SK-N-SH (cell line): ENCODE measurements at regions not wholly inside any gene's neighbourhood (a gene's known extent, or its start where the extent isn't known, plus 50 kb on each side); places are given as distances from the start of the nearest gene placed in this dataset.

Source experiments
- CTCF ChIA-PET: fragments of 300-600, 350-600 bp; formaldehyde crosslinking; extraction: SDS; loops from one replicate; lab custom pipeline; 2021; lab: Yijun Ruan, JAX
- POLR2A ChIA-PET: fragments of 350-600 bp; sonication (Branson Sonifier 250); formaldehyde crosslinking; extraction: SDS; loops from one replicate; lab custom pipeline; 2020; ENCODE audit warnings: antibody characterized with exemption, inconsistent platforms; lab: Yijun Ruan, JAX
- DNase-seq: peaks from one replicate; pipeline ENCODE4 v3.0.0; 2012
- H2AFZ ChIP-seq: fragments of 200-600 bp; sonication (generic); 2 replicates; pipeline ENCODE4 v1.8.1; 2016; ENCODE audit warnings: antibody characterized with exemption, mild to moderate bottlenecking, low read depth
- H3F3A ChIP-seq: fragments of 200-600 bp; sonication (generic); replicated peaks from 2 replicates; pipeline ENCODE3; 2016; ENCODE audit warnings: antibody characterized with exemption, mild to moderate bottlenecking; ENCODE audit not compliant: insufficient read depth
- H3K27ac ChIP-seq, 2 experiments: fragments of 200-500 bp in 1 of 2; fragments of 200-600 bp in 1 of 2; sonication (Bioruptor generic) in 1 of 2; sonication (generic), shearing (Covaris generic) in 1 of 2; 2 replicates each; pipeline versions ENCODE4 v1.5.1 to v1.6.1; 2014 to 2016; ENCODE audit warnings: low read depth in 2 of 2, inconsistent platforms in 1 of 2, low read length in 1 of 2, mild to moderate bottlenecking in 1 of 2, mixed read lengths in 1 of 2
- H3K27me3 ChIP-seq: fragments of 200-600 bp; sonication (generic), shearing (Covaris generic); 2 replicates; pipeline ENCODE4 v1.6.1; 2016; ENCODE audit warnings: mixed run types; ENCODE audit not compliant: insufficient read depth
- H3K36me3 ChIP-seq, 2 experiments: fragments of 200-500 bp in 1 of 2; fragments of 200-600 bp in 1 of 2; sonication (Bioruptor generic) in 1 of 2; sonication (generic) in 1 of 2; replicated peaks in 1 of 2; 2 replicates each; pipeline versions ENCODE3 to v1.5.1; 2014 to 2016; ENCODE audit warnings: low read length in 1 of 2, mild to moderate bottlenecking in 1 of 2; ENCODE audit not compliant: insufficient read depth in 2 of 2, control insufficient read depth in 1 of 2
- H3K4me1 ChIP-seq, 2 experiments: fragments of 200-500 bp in 1 of 2; fragments of 200-600 bp in 1 of 2; sonication (Bioruptor generic) in 1 of 2; sonication (generic), shearing (Covaris generic) in 1 of 2; 2 replicates each; pipeline versions ENCODE4 v1.5.1 to v1.6.1; 2014 to 2016; ENCODE audit warnings: low read depth in 1 of 2, low read length in 1 of 2, mixed run types in 1 of 2; ENCODE audit not compliant: insufficient read depth in 2 of 2, control insufficient read depth in 1 of 2
- H3K4me2 ChIP-seq: fragments of 200-600 bp; sonication (generic), shearing (Covaris generic); 2 replicates; pipeline ENCODE4 v1.6.1; 2017; ENCODE audit warnings: mixed run types
- H3K4me3 ChIP-seq, 2 experiments: fragments of 200-500 bp in 1 of 2; fragments of 200-600 bp in 1 of 2; sonication (Bioruptor generic) in 1 of 2; sonication (generic), shearing (Covaris generic) in 1 of 2; 2 replicates each; pipeline versions ENCODE4 v1.5.1 to v1.8.1; 2014 to 2016; ENCODE audit warnings: low read depth in 2 of 2, inconsistent platforms in 1 of 2, low read length in 1 of 2, mild to moderate bottlenecking in 1 of 2, mixed read lengths in 1 of 2, moderate library complexity in 1 of 2
- H3K79me2 ChIP-seq: fragments of 200-600 bp; sonication (generic); 2 replicates; pipeline ENCODE4 v1.8.1; 2017; ENCODE audit warnings: mild to moderate bottlenecking; ENCODE audit not compliant: insufficient read depth
- H3K9ac ChIP-seq: fragments of 200-600 bp; sonication (generic); 2 replicates; pipeline ENCODE4 v1.6.1; 2017; ENCODE audit warnings: mixed run types
- H3K9me2 ChIP-seq: fragments of 200-600 bp; sonication (generic); 2 replicates; pipeline ENCODE4 v1.6.1; 2017; ENCODE audit warnings: mixed run types
- H3K9me3 ChIP-seq: fragments of 200-600 bp; sonication (generic); 2 replicates; pipeline ENCODE4 v1.6.1; 2017; ENCODE audit warnings: mixed run types, mild to moderate bottlenecking, moderate library complexity
- H4K20me1 ChIP-seq: fragments of 200-600 bp; sonication (generic); 2 replicates; pipeline ENCODE4 v1.6.1; 2017; ENCODE audit warnings: mild to moderate bottlenecking, mixed run types; ENCODE audit not compliant: insufficient read depth
- CHD2 ChIP-seq: fragments of 150-350 bp; IDR thresholded peaks from 2 replicates; pipeline ENCODE4 v1.6.1; 2018; ENCODE audit warnings: low read length; ENCODE audit not compliant: partially characterized antibody
- CTCF ChIP-seq: fragments of 200-600 bp; sonication (generic); IDR thresholded peaks from 2 replicates; pipeline ENCODE4 v1.6.1; 2017; ENCODE audit warnings: antibody characterized with exemption, mild to moderate bottlenecking, moderate library complexity
- EP300 ChIP-seq, 2 experiments: IDR thresholded peaks; 2 replicates each; pipeline versions ENCODE4 v1.4.0 to v1.6.1; 2012; ENCODE audit warnings: borderline replicate concordance in 1 of 2, low read depth in 1 of 2, low read length in 1 of 2
- FOXM1 ChIP-seq: IDR thresholded peaks from 2 replicates; pipeline ENCODE4 v1.4.0; 2012; ENCODE audit warnings: low read depth, mild to moderate bottlenecking
- JUND ChIP-seq: IDR thresholded peaks from 2 replicates; pipeline ENCODE4 v1.4.0; 2012
- MEF2A ChIP-seq: IDR thresholded peaks from 2 replicates; pipeline ENCODE4 v1.4.0; 2012; ENCODE audit warnings: low read depth, borderline replicate concordance
- NFIC ChIP-seq: IDR thresholded peaks from 2 replicates; pipeline ENCODE4 v1.4.0; 2012; ENCODE audit warnings: borderline replicate concordance
- PBX3 ChIP-seq: IDR thresholded peaks from 2 replicates; pipeline ENCODE4; 2012
- POLR2AphosphoS5 ChIP-seq: IDR thresholded peaks from 2 replicates; pipeline ENCODE4 v1.6.1; 2012; ENCODE audit warnings: low read depth, low read length
- RFX5 ChIP-seq: IDR thresholded peaks from 2 replicates; pipeline ENCODE4 v1.6.1; 2012; ENCODE audit warnings: mild to moderate bottlenecking, improper control_type of control experiment, low read length
- RXRA ChIP-seq: IDR thresholded peaks from 2 replicates; pipeline ENCODE4 v1.4.0; 2012; ENCODE audit warnings: low read depth, mild to moderate bottlenecking, borderline replicate concordance
- TAF1 ChIP-seq: IDR thresholded peaks from 2 replicates; pipeline ENCODE4 v1.6.1; 2012; ENCODE audit warnings: low read depth, mild to moderate bottlenecking, low read length, moderate library complexity, borderline replicate concordance
- TCF12 ChIP-seq: IDR thresholded peaks from 2 replicates; pipeline ENCODE4 v1.4.0; 2012
- YY1 ChIP-seq: IDR thresholded peaks from 2 replicates; pipeline ENCODE4 v1.4.0; 2012; ENCODE audit warnings: low read depth, mild to moderate bottlenecking
- WGBS: methylation state at CpG from one replicate; pipeline ENCODE4 v1.1.6; 2017; ENCODE audit warnings: low lambda C conversion rate; 5-methylcytosine and 5-hydroxymethylcytosine counted together
- TF ChIP-seq, protein P1 (sequence below): IDR thresholded peaks from 2 replicates; pipeline ENCODE4 v1.4.0; 2012; ENCODE audit warnings: low read depth
- TF ChIP-seq, protein P2 (sequence below): IDR thresholded peaks from 2 replicates; pipeline ENCODE4 v1.4.0; 2012; ENCODE audit warnings: low read depth, borderline replicate concordance

DNA sequence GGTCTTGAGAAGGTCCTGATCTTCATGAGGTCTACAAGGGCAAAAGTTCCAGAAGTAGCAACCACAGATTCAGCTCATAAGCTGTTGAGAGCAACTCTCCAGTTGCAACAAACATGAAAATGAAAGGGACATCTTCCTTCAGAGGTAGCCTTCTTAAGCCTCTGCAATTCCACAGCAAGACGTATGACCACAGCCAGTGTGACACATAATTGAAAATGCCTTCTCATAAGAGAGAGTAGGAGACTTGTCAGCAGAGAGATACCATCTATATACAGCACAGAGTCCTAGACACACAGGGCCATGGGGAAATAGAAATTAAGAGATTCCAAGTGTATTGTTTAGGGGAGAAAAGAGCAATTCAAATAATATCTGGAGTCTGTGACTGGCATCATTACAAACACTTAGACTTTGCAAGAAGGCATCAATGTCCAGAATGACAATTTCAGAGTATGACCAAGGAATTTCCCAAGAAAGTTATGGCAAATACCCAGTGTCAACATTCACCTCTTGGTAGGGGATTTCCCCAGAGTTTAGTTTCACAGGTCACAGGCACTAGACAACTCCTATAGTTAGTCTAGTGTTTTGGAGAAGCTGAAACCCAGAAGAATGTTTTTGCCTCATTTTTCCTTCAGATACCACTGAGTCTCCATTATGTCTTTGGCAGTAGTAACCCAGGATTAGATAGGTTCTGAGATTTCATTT is 340.3 kb downstream of the ZNF674 start:
- H3F3A ChIP-seq, result peaks cover 10% of the 10 kb centered on the region
- H3K4me2 ChIP-seq, result no peak overlapping the region
- no peak overlapping the region for H2AFZ ChIP-seq
- 0 out of 4 replicates have a peak, but pooled peaks cover 0 to 16% of the 10 kb centered on the region in 2 experiments for H3K4me1 ChIP-seq
- no peak overlapping the region for H3K4me3 ChIP-seq
- no peak overlapping the region for H3K9ac ChIP-seq
- no peak for TF ChIP-seq CHD2
- TF ChIP-seq NFIC, result no peak
- DNase-seq, result no peak
- no peaks in the 10 kb centered on the region; the same call in 1 of the 2 replicates for H3K27me3 ChIP-seq
- H4K20me1 ChIP-seq, result no peaks in the 10 kb centered on the region
- 13% methylated on average over 1 of the region's 1 CpG for WGBS
- ChIA-PET CTCF (interaction anchor here (0.7 kb wide), 1 partner anchor 21 kb away, joined by 3 read pairs; no protein-coding TSS in a partner anchor), POLR2A (no interaction called here)
- no peaks in the 10 kb centered on the region for H3K9me3 ChIP-seq
- no peak overlapping the region for H3K27ac ChIP-seq
- no peaks in the 10 kb centered on the region for H3K36me3 ChIP-seq
- H3K9me2 ChIP-seq, result no peaks in the 10 kb centered on the region
- H3K79me2 ChIP-seq, result no peaks in the 10 kb centered on the region

DNA sequence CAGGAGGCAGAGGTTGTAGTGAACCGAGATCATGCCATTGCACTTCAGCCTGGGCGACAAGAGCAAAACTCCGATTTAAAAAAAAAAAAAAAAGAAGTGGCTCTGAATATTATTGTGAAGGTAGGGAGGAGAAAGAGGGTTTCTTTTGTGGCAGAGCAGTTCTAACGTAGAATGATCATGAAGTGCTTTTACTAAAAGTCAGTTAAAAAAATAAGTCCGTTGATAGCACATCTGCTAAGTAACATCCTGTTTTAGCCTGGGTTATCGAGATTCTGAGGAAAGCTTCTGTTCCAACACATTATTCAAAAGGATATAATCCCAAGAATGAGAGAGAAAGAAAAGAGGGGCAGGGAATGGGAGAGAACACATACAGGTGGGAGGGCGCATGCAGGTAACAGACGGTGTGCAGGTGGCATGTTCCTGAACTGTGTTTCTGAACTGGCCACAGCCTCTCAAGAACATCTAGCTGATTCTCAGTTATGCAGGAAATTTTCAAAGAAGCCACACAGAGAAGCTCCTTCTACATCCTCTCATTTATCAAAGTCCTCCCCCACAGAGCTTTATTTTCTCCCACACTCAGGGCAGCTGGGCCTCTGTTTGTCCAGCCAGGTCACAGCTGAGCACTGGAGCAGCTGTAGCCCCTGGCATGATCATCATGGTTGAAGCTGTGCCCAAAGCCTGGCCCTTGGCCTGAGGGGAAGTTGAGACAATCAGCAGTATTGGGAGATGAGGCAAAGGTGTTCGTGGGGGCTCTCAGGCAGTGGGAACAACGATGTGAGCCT is 342.3 kb downstream of the ZNF674 start:
- no peak overlapping the region for H3K4me3 ChIP-seq
- H3K27me3 ChIP-seq, result no peaks in the 10 kb centered on the region; the same call in 1 of the 2 replicates
- no peaks in the 10 kb centered on the region for H3K36me3 ChIP-seq
- ChIA-PET POLR2A (no interaction called here), CTCF (no interaction called here)
- H3F3A ChIP-seq, result peaks cover 14% of the 10 kb centered on the region
- no peak for DNase-seq
- no peak overlapping the region for H3K9ac ChIP-seq
- H3K4me1 ChIP-seq, result 0 out of 4 replicates have a peak, but pooled peaks cover 0 to 3% of the 10 kb centered on the region in 2 experiments
- 18% methylated on average over 10 of the region's 10 CpGs for WGBS
- no peaks in the 10 kb centered on the region for H3K9me3 ChIP-seq
- no peak overlapping the region for H3K4me2 ChIP-seq
- TF ChIP-seq RFX5 (no peak), JUND (no peak), TCF12 (no peak), TAF1 (no peak)
- TF ChIP-seq, protein P1, sequence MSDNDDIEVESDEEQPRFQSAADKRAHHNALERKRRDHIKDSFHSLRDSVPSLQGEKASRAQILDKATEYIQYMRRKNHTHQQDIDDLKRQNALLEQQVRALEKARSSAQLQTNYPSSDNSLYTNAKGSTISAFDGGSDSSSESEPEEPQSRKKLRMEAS, result no peak
- TF ChIP-seq, protein P2, sequence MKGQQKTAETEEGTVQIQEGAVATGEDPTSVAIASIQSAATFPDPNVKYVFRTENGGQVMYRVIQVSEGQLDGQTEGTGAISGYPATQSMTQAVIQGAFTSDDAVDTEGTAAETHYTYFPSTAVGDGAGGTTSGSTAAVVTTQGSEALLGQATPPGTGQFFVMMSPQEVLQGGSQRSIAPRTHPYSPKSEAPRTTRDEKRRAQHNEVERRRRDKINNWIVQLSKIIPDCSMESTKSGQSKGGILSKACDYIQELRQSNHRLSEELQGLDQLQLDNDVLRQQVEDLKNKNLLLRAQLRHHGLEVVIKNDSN, result no peak
- H2AFZ ChIP-seq, result no peak overlapping the region
- no peaks in the 10 kb centered on the region for H4K20me1 ChIP-seq
- no peak overlapping the region for H3K27ac ChIP-seq
- H3K9me2 ChIP-seq, result no peaks in the 10 kb centered on the region
- no peaks in the 10 kb centered on the region for H3K79me2 ChIP-seq

GRCh38 chrX:46200413-46200812 is 344.8 kb downstream of the ZNF674 start:
- DNase-seq, result no peak
- TF ChIP-seq RXRA (0 out of 2 replicates have a peak, but pooled peaks have one; percentile 32), JUND (peak; percentile 34; the same call in 1 of the 2 replicates), CTCF (no peak), TAF1 (no peak), FOXM1 (no peak), RFX5 (no peak), MEF2A (peak; percentile 91), PBX3 (peak; percentile 53), EP300 (IDR thresholded peaks at IDR 0.05; ENCODE audit: borderline replicate concordance in 1 of 2, low read depth in 1 of 2, low read length in 1 of 2) (peak; percentile 47 to 78; a peak in 2 of 4 replicates), POLR2AphosphoS5 (peak; percentile 47; the same call in 1 of the 2 replicates), NFIC (peak; percentile 69; the same call in 1 of the 2 replicates), YY1 (no peak)

More at GRCh38 chrX:46200413-46200812, 344.8 kb downstream of the ZNF674 start:
- peak overlapping the region in 1 of 2 experiments; percentile 32; a peak in 1 of 4 replicates for H3K4me3 ChIP-seq
- no peaks in the 10 kb centered on the region for H3K9me2 ChIP-seq
- no peaks in the 10 kb centered on the region; the same call in 1 of the 2 replicates for H3K27me3 ChIP-seq
- no peak overlapping the region for H2AFZ ChIP-seq
- CTCF ChIA-PET, result no interaction called here
- no peaks in the 10 kb centered on the region for H4K20me1 ChIP-seq
- peak overlapping the region; percentile 2; the same call in 1 of the 2 replicates for H3K4me2 ChIP-seq
- H3K9ac ChIP-seq, result no peak overlapping the region; the same call in 1 of the 2 replicates
- no peaks in the 10 kb centered on the region for H3K36me3 ChIP-seq
- H3F3A ChIP-seq, result peaks cover 14% of the 10 kb centered on the region
- peak overlapping the region; percentile 69 to 80; a peak in 2 of 4 replicates for H3K27ac ChIP-seq
- POLR2A ChIA-PET, result interaction anchor here (0.7 kb wide), 1 partner anchor 144 kb away, joined by 3 read pairs; no protein-coding TSS in a partner anchor
- H3K79me2 ChIP-seq, result no peaks in the 10 kb centered on the region
- no peaks in the 10 kb centered on the region for H3K9me3 ChIP-seq
- H3K4me1 ChIP-seq, result no peaks in the 10 kb centered on the region
- 7% methylated on average over 1 of the region's 1 CpG for WGBS
